ENCODE measurements at regions not wholly inside any gene's neighbourhood (a gene's known extent, or its start where the extent isn't known, plus 50 kb on each side); places are given as distances from the start of the nearest gene placed in this dataset.

DNA sequence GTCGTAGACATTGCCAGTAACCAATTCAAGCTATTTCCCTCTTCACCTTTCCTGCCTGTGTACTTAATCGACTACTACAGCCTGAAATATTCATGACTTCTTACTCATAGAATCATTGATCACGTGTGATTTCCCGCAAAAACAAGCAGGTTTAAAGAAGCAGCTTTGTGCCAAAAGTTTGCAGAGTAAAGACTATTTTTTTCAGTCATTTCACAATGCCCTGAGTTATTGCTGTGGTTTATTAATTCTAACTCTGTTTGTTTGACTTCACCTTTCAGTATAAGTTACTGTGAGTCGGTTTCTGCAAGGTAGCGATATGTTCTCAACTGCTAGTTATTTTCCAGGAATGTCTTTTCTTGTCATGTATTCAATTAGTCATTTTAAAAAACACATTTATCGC, 995.3 kb downstream of the SORCS1 start:
- DNase-seq (ENCODE audit: low read depth, low spot score) (no peak), ATAC-seq (no peak)
- TF ChIP-seq SIN3A (IDR thresholded peaks at IDR 0.05; ENCODE audit: borderline replicate concordance, insufficient read depth, low read depth, low read length) (no peak), TCF7L2 (IDR thresholded peaks at IDR 0.05; ENCODE audit: low read depth, low read length) (no peak), POLR2AphosphoS5 (IDR thresholded peaks at IDR 0.05; ENCODE audit: low read depth, low read length) (no peak)
- TF ChIP-seq, protein P1, sequence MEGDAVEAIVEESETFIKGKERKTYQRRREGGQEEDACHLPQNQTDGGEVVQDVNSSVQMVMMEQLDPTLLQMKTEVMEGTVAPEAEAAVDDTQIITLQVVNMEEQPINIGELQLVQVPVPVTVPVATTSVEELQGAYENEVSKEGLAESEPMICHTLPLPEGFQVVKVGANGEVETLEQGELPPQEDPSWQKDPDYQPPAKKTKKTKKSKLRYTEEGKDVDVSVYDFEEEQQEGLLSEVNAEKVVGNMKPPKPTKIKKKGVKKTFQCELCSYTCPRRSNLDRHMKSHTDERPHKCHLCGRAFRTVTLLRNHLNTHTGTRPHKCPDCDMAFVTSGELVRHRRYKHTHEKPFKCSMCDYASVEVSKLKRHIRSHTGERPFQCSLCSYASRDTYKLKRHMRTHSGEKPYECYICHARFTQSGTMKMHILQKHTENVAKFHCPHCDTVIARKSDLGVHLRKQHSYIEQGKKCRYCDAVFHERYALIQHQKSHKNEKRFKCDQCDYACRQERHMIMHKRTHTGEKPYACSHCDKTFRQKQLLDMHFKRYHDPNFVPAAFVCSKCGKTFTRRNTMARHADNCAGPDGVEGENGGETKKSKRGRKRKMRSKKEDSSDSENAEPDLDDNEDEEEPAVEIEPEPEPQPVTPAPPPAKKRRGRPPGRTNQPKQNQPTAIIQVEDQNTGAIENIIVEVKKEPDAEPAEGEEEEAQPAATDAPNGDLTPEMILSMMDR (IDR thresholded peaks at IDR 0.05): no peak
- TF ChIP-seq, protein P2, sequence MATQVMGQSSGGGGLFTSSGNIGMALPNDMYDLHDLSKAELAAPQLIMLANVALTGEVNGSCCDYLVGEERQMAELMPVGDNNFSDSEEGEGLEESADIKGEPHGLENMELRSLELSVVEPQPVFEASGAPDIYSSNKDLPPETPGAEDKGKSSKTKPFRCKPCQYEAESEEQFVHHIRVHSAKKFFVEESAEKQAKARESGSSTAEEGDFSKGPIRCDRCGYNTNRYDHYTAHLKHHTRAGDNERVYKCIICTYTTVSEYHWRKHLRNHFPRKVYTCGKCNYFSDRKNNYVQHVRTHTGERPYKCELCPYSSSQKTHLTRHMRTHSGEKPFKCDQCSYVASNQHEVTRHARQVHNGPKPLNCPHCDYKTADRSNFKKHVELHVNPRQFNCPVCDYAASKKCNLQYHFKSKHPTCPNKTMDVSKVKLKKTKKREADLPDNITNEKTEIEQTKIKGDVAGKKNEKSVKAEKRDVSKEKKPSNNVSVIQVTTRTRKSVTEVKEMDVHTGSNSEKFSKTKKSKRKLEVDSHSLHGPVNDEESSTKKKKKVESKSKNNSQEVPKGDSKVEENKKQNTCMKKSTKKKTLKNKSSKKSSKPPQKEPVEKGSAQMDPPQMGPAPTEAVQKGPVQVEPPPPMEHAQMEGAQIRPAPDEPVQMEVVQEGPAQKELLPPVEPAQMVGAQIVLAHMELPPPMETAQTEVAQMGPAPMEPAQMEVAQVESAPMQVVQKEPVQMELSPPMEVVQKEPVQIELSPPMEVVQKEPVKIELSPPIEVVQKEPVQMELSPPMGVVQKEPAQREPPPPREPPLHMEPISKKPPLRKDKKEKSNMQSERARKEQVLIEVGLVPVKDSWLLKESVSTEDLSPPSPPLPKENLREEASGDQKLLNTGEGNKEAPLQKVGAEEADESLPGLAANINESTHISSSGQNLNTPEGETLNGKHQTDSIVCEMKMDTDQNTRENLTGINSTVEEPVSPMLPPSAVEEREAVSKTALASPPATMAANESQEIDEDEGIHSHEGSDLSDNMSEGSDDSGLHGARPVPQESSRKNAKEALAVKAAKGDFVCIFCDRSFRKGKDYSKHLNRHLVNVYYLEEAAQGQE (IDR thresholded peaks at IDR 0.05; ENCODE audit: insufficient read depth in 1 of 2, low read depth in 2 of 2, low read length in 1 of 2): no peak
- CTCF ChIA-PET: no interaction called here
- no peak overlapping the region for H3K4me3 ChIP-seq (ENCODE audit: low read depth in 2 of 2, low read length in 2 of 2)
- no peaks in the 10 kb centered on the region for H3K9me3 ChIP-seq (ENCODE audit: control insufficient read depth, insufficient read depth, low read depth, low read length)
- in situ Hi-C loops (cut with HindIII; ENCODE audit: low pct_unique_long_range_greater_than_20kb, low sequenced_read_pairs) (no loop called here), intact Hi-C loops (cut with micrococcal nuclease; ENCODE audit: unreplicated experiment) (no loop called here)
- POLR2A ChIA-PET: no interaction called here
- no peaks in the 10 kb centered on the region for H3K36me3 ChIP-seq (ENCODE audit: control insufficient read depth, insufficient read depth, low read length)
- no peak overlapping the region for H3K27ac ChIP-seq (ENCODE audit: low read length)
- BruUV-seq (replicated peaks): no TSS peak
- H3K27me3 ChIP-seq (ENCODE audit: control insufficient read depth, insufficient read depth, low read length): no peaks in the 10 kb centered on the region
- no peaks in the 10 kb centered on the region for H3K4me1 ChIP-seq (ENCODE audit: control insufficient read depth, insufficient read depth, low read length)

DNA sequence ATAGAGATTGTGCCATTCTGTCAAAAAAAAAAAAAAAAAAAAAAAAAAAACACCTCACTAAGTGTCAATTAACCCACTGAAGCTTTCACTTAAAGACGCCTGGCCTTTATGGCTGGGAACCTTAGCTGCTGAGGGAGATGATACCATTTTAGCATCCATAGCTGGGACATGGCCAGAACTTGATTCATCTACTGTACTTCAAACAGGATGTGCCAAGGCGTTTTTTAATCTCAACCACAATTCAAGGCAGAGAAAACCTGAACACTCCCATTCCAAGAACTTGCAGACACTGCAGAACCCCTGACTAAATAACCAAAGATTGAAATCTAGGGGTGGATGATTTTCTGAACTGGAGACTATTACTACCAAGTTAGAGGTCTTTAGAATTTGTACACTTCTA, 996.6 kb downstream of the SORCS1 start:
- ATAC-seq (no peak), DNase-seq (ENCODE audit: low read depth, low spot score) (no peak)
- BruUV-seq (replicated peaks): no TSS peak
- intact Hi-C loops (cut with micrococcal nuclease; ENCODE audit: unreplicated experiment): no loop called here
- Histone ChIP-seq H3K9me3 (ENCODE audit: control insufficient read depth, insufficient read depth, low read depth, low read length) (no peaks in the 10 kb centered on the region), H3K36me3 (ENCODE audit: control insufficient read depth, insufficient read depth, low read length) (no peaks in the 10 kb centered on the region), H3K27me3 (ENCODE audit: control insufficient read depth, insufficient read depth, low read length) (no peaks in the 10 kb centered on the region), H3K4me1 (ENCODE audit: control insufficient read depth, insufficient read depth, low read length) (no peaks in the 10 kb centered on the region), H3K4me3 (ENCODE audit: low read depth in 2 of 2, low read length in 2 of 2) (no peak overlapping the region), H3K27ac (ENCODE audit: low read length) (no peak overlapping the region)
- in situ Hi-C loops (cut with HindIII; ENCODE audit: low pct_unique_long_range_greater_than_20kb, low sequenced_read_pairs): no loop called here
- TF ChIP-seq POLR2AphosphoS5 (IDR thresholded peaks at IDR 0.05; ENCODE audit: low read depth, low read length) (no peak), TCF7L2 (IDR thresholded peaks at IDR 0.05; ENCODE audit: low read depth, low read length) (no peak), SIN3A (IDR thresholded peaks at IDR 0.05; ENCODE audit: borderline replicate concordance, insufficient read depth, low read depth, low read length) (no peak)
- TF ChIP-seq, protein P2 (IDR thresholded peaks at IDR 0.05; ENCODE audit: insufficient read depth in 1 of 2, low read depth in 2 of 2, low read length in 1 of 2): no peak
- TF ChIP-seq, protein P1 (IDR thresholded peaks at IDR 0.05): no peak
- CTCF ChIA-PET: no interaction called here
- POLR2A ChIA-PET: no interaction called here

All from Panc1 (cell line).